ENCODE measurements at regions not wholly inside any gene's neighbourhood (a gene's known extent, or its start where the extent isn't known, plus 50 kb on each side); places are given as distances from the start of the nearest gene placed in this dataset.

DNA sequence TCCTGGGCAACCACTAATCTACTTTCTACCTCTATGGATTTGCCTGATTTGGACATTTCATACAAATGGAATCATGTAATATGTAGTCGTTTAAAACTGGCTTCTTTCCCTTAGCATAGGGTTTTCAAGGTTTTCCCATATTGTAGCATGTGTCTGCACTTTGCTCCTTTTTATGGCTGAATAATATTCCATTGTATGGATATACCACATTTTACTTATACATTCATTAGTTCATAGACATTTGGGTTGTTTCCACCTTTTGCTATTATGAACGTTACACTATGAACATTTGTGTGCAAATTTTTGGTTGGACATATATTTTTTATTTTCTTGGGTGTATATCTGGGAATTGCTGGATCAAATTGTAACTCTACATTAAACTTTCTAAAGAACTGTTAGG, 600.4 kb upstream of the NOX3 start:
- DNase-seq (ENCODE audit: extremely low spot score), result no peak
- intact Hi-C loops (cut with DNase I), result no loop called here
- Histone ChIP-seq H3K27me3 (no peaks in the 10 kb centered on the region), H3K27ac (replicated peaks in 1 of 4) (no peak overlapping the region), H3K4me3 (no peak overlapping the region), H3K9me3 (peaks cover 0 to 4% (median 0%) of the 10 kb centered on the region in 4 donors), H3K4me1 (no peaks in the 10 kb centered on the region), H3K36me3 (no peaks in the 10 kb centered on the region)
- TF ChIP-seq POLR2AphosphoS5 (IDR thresholded peaks at IDR 0.05), result no peak
- TF ChIP-seq POLR2A (IDR thresholded peaks at IDR 0.05; ENCODE audit: low read depth), result no peak
- TF ChIP-seq, protein P1, sequence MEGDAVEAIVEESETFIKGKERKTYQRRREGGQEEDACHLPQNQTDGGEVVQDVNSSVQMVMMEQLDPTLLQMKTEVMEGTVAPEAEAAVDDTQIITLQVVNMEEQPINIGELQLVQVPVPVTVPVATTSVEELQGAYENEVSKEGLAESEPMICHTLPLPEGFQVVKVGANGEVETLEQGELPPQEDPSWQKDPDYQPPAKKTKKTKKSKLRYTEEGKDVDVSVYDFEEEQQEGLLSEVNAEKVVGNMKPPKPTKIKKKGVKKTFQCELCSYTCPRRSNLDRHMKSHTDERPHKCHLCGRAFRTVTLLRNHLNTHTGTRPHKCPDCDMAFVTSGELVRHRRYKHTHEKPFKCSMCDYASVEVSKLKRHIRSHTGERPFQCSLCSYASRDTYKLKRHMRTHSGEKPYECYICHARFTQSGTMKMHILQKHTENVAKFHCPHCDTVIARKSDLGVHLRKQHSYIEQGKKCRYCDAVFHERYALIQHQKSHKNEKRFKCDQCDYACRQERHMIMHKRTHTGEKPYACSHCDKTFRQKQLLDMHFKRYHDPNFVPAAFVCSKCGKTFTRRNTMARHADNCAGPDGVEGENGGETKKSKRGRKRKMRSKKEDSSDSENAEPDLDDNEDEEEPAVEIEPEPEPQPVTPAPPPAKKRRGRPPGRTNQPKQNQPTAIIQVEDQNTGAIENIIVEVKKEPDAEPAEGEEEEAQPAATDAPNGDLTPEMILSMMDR (IDR thresholded peaks at IDR 0.05), result no peak
- TF ChIP-seq EP300 (IDR thresholded peaks at IDR 0.05), result no peak
- 94% methylated on average over 2 of the region's 2 CpGs for WGBS

DNA sequence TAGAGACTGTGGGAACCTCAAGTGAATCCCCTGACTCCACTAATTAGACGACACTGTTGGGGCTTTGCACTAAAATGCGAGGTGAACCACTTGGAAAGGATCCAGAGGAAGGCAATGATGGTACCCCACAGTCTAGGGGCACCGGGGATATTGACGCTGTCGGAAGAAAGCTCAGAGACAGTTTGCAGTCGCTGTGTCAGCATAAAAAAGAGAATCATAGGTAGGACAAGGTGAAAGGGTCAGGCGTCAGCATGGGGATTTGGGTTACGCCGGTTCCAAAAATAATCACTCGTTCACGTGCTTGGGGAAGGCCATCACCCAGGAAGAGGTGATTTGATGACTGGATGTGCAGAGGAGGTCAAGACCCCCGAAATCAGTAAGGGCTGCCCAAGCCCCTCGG, 598.0 kb upstream of the NOX3 start:
- TF ChIP-seq EP300 (IDR thresholded peaks at IDR 0.05) (no peak), POLR2A (IDR thresholded peaks at IDR 0.05; ENCODE audit: low read depth) (no peak), POLR2AphosphoS5 (IDR thresholded peaks at IDR 0.05) (no peak)
- TF ChIP-seq, protein P1 (IDR thresholded peaks at IDR 0.05), result no peak
- DNase-seq (ENCODE audit: extremely low spot score), result no peak
- H3K4me1 ChIP-seq, result no peaks in the 10 kb centered on the region
- WGBS, result 90% methylated on average over 13 of the region's 13 CpGs
- H3K4me3 ChIP-seq, result no peak overlapping the region
- H3K27me3 ChIP-seq, result no peaks in the 10 kb centered on the region
- H3K36me3 ChIP-seq, result no peaks in the 10 kb centered on the region
- intact Hi-C loops (cut with DNase I), result no loop called here
- H3K27ac ChIP-seq (replicated peaks in 1 of 4), result no peak overlapping the region
- H3K9me3 ChIP-seq, result peaks cover 0 to 4% (median 0%) of the 10 kb centered on the region in 4 donors

DNA sequence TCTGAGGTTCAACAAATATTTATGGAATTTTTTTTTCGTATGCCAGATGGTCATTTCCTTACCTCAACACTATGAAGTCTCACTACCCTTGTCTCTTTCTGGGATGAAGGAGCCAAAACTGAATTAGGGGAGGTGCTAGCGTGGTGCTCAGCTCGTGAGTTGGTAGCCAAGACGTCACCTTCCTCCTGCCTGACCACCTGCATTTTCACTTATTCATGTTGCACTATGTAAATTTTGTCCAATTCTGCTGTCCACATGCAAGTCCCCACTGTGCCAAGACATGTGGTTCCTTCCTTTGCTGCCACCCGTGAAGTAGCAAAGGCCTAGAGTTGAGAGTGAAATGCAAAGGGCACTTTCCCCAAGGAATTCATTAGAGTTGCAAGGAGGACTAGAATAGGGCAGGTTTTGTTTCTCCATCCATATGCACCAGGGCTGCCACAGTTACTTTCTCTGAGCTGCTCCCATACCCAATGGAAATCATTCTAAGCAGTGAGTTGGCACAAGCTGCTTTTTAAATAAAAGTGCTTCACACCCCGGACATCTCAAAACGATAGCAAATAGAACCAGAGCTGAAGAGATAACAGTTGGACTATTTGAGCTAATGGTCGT, 591.3 kb upstream of the NOX3 start:
- peak; percentile 70 for DNase-seq (ENCODE audit: extremely low spot score)
- H3K27me3 ChIP-seq, result no peaks in the 10 kb centered on the region
- TF ChIP-seq POLR2AphosphoS5 (IDR thresholded peaks at IDR 0.05) (no peak), EP300 (IDR thresholded peaks at IDR 0.05) (no peak), POLR2A (IDR thresholded peaks at IDR 0.05; ENCODE audit: low read depth) (no peak)
- TF ChIP-seq, protein P1 (IDR thresholded peaks at IDR 0.05), result no peak
- no peak overlapping the region for H3K4me3 ChIP-seq
- no peak overlapping the region for H3K27ac ChIP-seq (replicated peaks in 1 of 4)
- peaks cover 0 to 8% (median 3%) of the 10 kb centered on the region in 4 donors for H3K4me1 ChIP-seq
- 78% methylated on average over 8 of the region's 8 CpGs for WGBS
- H3K36me3 ChIP-seq, result no peaks in the 10 kb centered on the region
- intact Hi-C loops (cut with DNase I), result no loop called here
- H3K9me3 ChIP-seq, result no peaks in the 10 kb centered on the region

DNA sequence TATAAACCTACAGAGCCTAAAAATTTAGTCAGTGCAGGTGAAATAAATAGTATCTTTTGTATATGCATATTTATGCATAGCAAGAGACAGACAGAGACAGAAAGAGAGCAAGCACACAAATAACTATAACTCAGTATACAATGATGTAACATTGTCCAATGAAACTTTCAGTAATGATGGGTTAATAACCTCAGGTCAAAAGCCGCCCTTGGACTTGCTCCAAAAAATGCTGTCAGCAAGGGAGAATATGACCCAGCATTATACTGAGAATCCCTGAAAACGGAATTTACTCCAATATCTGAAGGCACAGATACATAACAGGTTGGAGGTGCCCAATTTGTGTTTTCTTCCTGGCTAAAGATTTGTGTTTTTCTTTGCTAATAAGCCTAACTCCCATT, 590.6 kb upstream of the NOX3 start:
- no peak overlapping the region for H3K4me3 ChIP-seq
- no peaks in the 10 kb centered on the region for H3K36me3 ChIP-seq
- 53% methylated on average over 2 of the region's 2 CpGs for WGBS
- no peaks in the 10 kb centered on the region for H3K9me3 ChIP-seq
- TF ChIP-seq POLR2AphosphoS5 (IDR thresholded peaks at IDR 0.05) (no peak), POLR2A (IDR thresholded peaks at IDR 0.05; ENCODE audit: low read depth) (no peak), EP300 (IDR thresholded peaks at IDR 0.05) (no peak)
- TF ChIP-seq, protein P1 (IDR thresholded peaks at IDR 0.05), result no peak
- intact Hi-C loops (cut with DNase I), result no loop called here
- peaks cover 0 to 8% (median 3%) of the 10 kb centered on the region in 4 donors for H3K4me1 ChIP-seq
- H3K27me3 ChIP-seq, result no peaks in the 10 kb centered on the region
- no peak for DNase-seq (ENCODE audit: extremely low spot score)
- no peak overlapping the region for H3K27ac ChIP-seq (replicated peaks in 1 of 4)

Data from esophagus muscularis mucosa (tissue), 4 donors.